Activated B cell treated with CpG ODN at 0.5 μM for 24 hours (primary cell): ENCODE measurements at regions not wholly inside any gene's neighbourhood (a gene's known extent, or its start where the extent isn't known, plus 50 kb on each side); places are given as distances from the start of the nearest gene placed in this dataset.

Experiments used
- ATAC-seq: fragments of 200-7000 bp; cut with Tn5 transposase; one replicate; pipeline ENCODE4 v1.10.0; 2021; ENCODE audit warnings: low read depth, mild to moderate bottlenecking, moderate library complexity
- CTCF ChIA-PET: fragments of 350-600 bp; sonication (Branson Sonifier 250); formaldehyde crosslinking; loops from one replicate; lab custom pipeline; 2021; ENCODE audit warnings: antibody characterized with exemption; lab: Charles Lee
- POLR2A ChIA-PET: fragments of 350-600 bp; sonication (Branson Sonifier 250); formaldehyde crosslinking; loops from one replicate; lab custom pipeline; 2021; ENCODE audit warnings: antibody characterized with exemption; lab: Charles Lee
- DNase-seq: peaks from one replicate; pipeline ENCODE4 v3.0.0; 2022
- H3K27ac Mint-ChIP-seq: one replicate; pipeline ENCODE4 v1.8.0; 2020; ENCODE audit warnings: mixed read lengths
- H3K27me3 Mint-ChIP-seq: one replicate; pipeline ENCODE4 v1.8.0; 2021; ENCODE audit warnings: mixed read lengths
- H3K36me3 Mint-ChIP-seq: one replicate; pipeline ENCODE4 v1.8.0; 2021; ENCODE audit warnings: low read depth, mixed read lengths
- H3K4me1 Mint-ChIP-seq: one replicate; pipeline ENCODE4 v1.8.0; 2021; ENCODE audit warnings: mixed read lengths
- H3K4me3 Mint-ChIP-seq: one replicate; pipeline ENCODE4 v1.8.0; 2020; ENCODE audit warnings: mild to moderate bottlenecking, mixed read lengths
- H3K9me3 Mint-ChIP-seq: one replicate; pipeline ENCODE4 v1.8.0; 2020; ENCODE audit warnings: mixed read lengths
- CTCF ChIP-seq: fragments of 200-600 bp; IDR thresholded peaks from one replicate; pipeline ENCODE4 v1.8.0; 2022; ENCODE audit warnings: antibody characterized with exemption, mild to moderate bottlenecking
- intact Hi-C: fragments of 100-400 bp; cut with micrococcal nuclease; formaldehyde crosslinking; loops from one replicate; pipeline ENCODE4 v1.15.1; 2024

GRCh38 chr10:78938695-78939672 lies 129.8 kb upstream of the ZMIZ1 start:
- ATAC-seq (no peak), DNase-seq (no peak)
- ChIA-PET CTCF (no interaction called here), POLR2A (interaction anchor here (0.5 kb wide), 1 partner anchor 322 kb away, joined by 3 read pairs; no protein-coding TSS in a partner anchor)
- no peak for TF ChIP-seq CTCF
- Mint-ChIP-seq H3K36me3 (no peaks in the 10 kb centered on the region), H3K4me1 (peaks cover 2% of the 10 kb centered on the region), H3K27ac (no peak overlapping the region), H3K27me3 (peaks cover 28% of the 10 kb centered on the region), H3K4me3 (no peak overlapping the region), H3K9me3 (peaks cover 5% of the 10 kb centered on the region)
- intact Hi-C loops: no loop called here

GRCh38 chr10:78942091-78942501 lies 126.7 kb upstream of the ZMIZ1 start:
- Mint-ChIP-seq H3K9me3 (peaks cover 5% of the 10 kb centered on the region), H3K4me3 (no peak overlapping the region), H3K36me3 (no peaks in the 10 kb centered on the region), H3K27me3 (peaks cover 21% of the 10 kb centered on the region), H3K4me1 (peaks cover 2% of the 10 kb centered on the region), H3K27ac (no peak overlapping the region)
- ATAC-seq: no peak
- no peak for TF ChIP-seq CTCF
- intact Hi-C loops: no loop called here
- POLR2A ChIA-PET: no interaction called here
- CTCF ChIA-PET: no interaction called here
- no peak for DNase-seq

GRCh38 chr10:78944723-78945312 lies 123.9 kb upstream of the ZMIZ1 start:
- no peak for TF ChIP-seq CTCF
- Mint-ChIP-seq H3K36me3 (no peaks in the 10 kb centered on the region), H3K4me3 (no peak overlapping the region), H3K9me3 (peaks cover 5% of the 10 kb centered on the region), H3K4me1 (no peaks in the 10 kb centered on the region), H3K27me3 (peaks cover 18% of the 10 kb centered on the region), H3K27ac (no peak overlapping the region)
- DNase-seq: no peak
- CTCF ChIA-PET: interaction anchor here (1.1 kb wide), 1 partner anchor 45 kb away, joined by 3 read pairs; no protein-coding TSS in a partner anchor
- ATAC-seq: no peak
- POLR2A ChIA-PET: no interaction called here
- intact Hi-C loops: no loop called here

GRCh38 chr10:78945838-78946237 lies 122.9 kb upstream of the ZMIZ1 start:
- intact Hi-C loops: no loop called here
- TF ChIP-seq CTCF: no peak
- CTCF ChIA-PET: interaction anchor here (1.1 kb wide), 1 partner anchor 44 kb away, joined by 3 read pairs; no protein-coding TSS in a partner anchor
- DNase-seq (no peak), ATAC-seq (no peak)
- H3K27ac Mint-ChIP-seq: no peak overlapping the region
- H3K9me3 Mint-ChIP-seq: peaks cover 5% of the 10 kb centered on the region
- peaks cover 23% of the 10 kb centered on the region for H3K27me3 Mint-ChIP-seq
- H3K4me3 Mint-ChIP-seq: no peak overlapping the region
- no peaks in the 10 kb centered on the region for H3K36me3 Mint-ChIP-seq
- H3K4me1 Mint-ChIP-seq: no peaks in the 10 kb centered on the region
- POLR2A ChIA-PET: no interaction called here

GRCh38 chr10:78947226-78947625 lies 121.5 kb upstream of the ZMIZ1 start:
- CTCF ChIA-PET: no interaction called here
- Mint-ChIP-seq H3K4me1 (no peaks in the 10 kb centered on the region), H3K9me3 (peaks cover 5% of the 10 kb centered on the region), H3K27ac (no peak overlapping the region), H3K27me3 (peaks cover 21% of the 10 kb centered on the region), H3K4me3 (no peak overlapping the region), H3K36me3 (no peaks in the 10 kb centered on the region)
- no peak for TF ChIP-seq CTCF
- no peak for DNase-seq
- no peak for ATAC-seq
- POLR2A ChIA-PET: no interaction called here
- intact Hi-C loops: no loop called here
